HL-60 (cell line): ENCODE measurements at regions not wholly inside any gene's neighbourhood (a gene's known extent, or its start where the extent isn't known, plus 50 kb on each side); places are given as distances from the start of the nearest gene placed in this dataset.

Experiments
- CTCF ChIP-seq: IDR thresholded peaks from one replicate; pipeline ENCODE4 v1.5.1; 2011; ENCODE audit warnings: low read length, control low read depth, inconsistent platforms; ENCODE audit not compliant: insufficient read depth
- GABPA ChIP-seq: IDR thresholded peaks from 2 replicates; pipeline ENCODE4 v1.6.1; 2012; ENCODE audit warnings: low read depth
- POLR2AphosphoS5 ChIP-seq: IDR thresholded peaks from 2 replicates; pipeline ENCODE4 v1.6.1; 2012; ENCODE audit warnings: low read depth
- REST ChIP-seq: IDR thresholded peaks from 2 replicates; pipeline ENCODE4 v1.6.1; 2012; ENCODE audit warnings: low read depth; ENCODE audit not compliant: insufficient replicate concordance

- no peak for TF ChIP-seq POLR2AphosphoS5
- TF ChIP-seq CTCF = no peak
- TF ChIP-seq REST = no peak
- TF ChIP-seq GABPA = no peak
Observed at GRCh38 chr13:106802917-106803316, 235.0 kb upstream of the ARGLU1 start.
